ENCODE measurements at regions not wholly inside any gene's neighbourhood (a gene's known extent, or its start where the extent isn't known, plus 50 kb on each side); places are given as distances from the start of the nearest gene placed in this dataset.
"Not testable (repeated sequence)": the region's sequence is repeated elsewhere in the genome, so short reads cannot be mapped to it uniquely, and the experiment has no call there.

GRCh38 chr20:53891306-53891894 lies 179.0 kb downstream of the BCAS1 start:
- FAIRE-seq (no peak), DNase-seq (ENCODE audit: insufficient read length, low spot score) (no peak)
- no peak for TF ChIP-seq POLR2A (IDR thresholded peaks at IDR 0.05; ENCODE audit: low read depth, low read length)
- no peak for TF ChIP-seq POU2F2 (IDR thresholded peaks at IDR 0.05; ENCODE audit: low read depth, low read length)
- no peak for TF ChIP-seq PAX5 (IDR thresholded peaks at IDR 0.05; ENCODE audit: insufficient read depth, low read length, severe bottlenecking)
- no peak for TF ChIP-seq TAF1 (IDR thresholded peaks at IDR 0.05; ENCODE audit: low read depth, low read length)

- TF ChIP-seq POLR2A (IDR thresholded peaks at IDR 0.05; ENCODE audit: low read depth, low read length) (no peak), SPI1 (IDR thresholded peaks at IDR 0.05; ENCODE audit: low read depth, low read length) (no peak)
- FAIRE-seq (no peak), DNase-seq (ENCODE audit: insufficient read length, low spot score) (no peak)
Observed at GRCh38 chr20:53890443-53891305, 179.7 kb downstream of the BCAS1 start.

GRCh38 chr20:53889411-53890148 lies 180.8 kb downstream of the BCAS1 start:
- TF ChIP-seq POU2F2 (IDR thresholded peaks at IDR 0.05; ENCODE audit: low read depth, low read length) (no peak), SPI1 (IDR thresholded peaks at IDR 0.05; ENCODE audit: low read depth, low read length) (no peak), POLR2A (IDR thresholded peaks at IDR 0.05; ENCODE audit: low read depth, low read length) (no peak), POLR2AphosphoS5 (IDR thresholded peaks at IDR 0.05; ENCODE audit: low read depth, low read length) (no peak), PAX5 (IDR thresholded peaks at IDR 0.05; ENCODE audit: insufficient read depth, low read length, severe bottlenecking) (no peak), TAF1 (IDR thresholded peaks at IDR 0.05; ENCODE audit: low read depth, low read length) (no peak)
- DNase-seq (ENCODE audit: insufficient read length, low spot score) (no peak), FAIRE-seq (no peak)

GRCh38 chr20:53888951-53889350 lies 181.4 kb downstream of the BCAS1 start:
- no peak for DNase-seq (ENCODE audit: insufficient read length, low spot score)
- no peak for FAIRE-seq
- TF ChIP-seq POU2F2 (IDR thresholded peaks at IDR 0.05; ENCODE audit: low read depth, low read length), result no peak
- no peak for TF ChIP-seq PAX5 (IDR thresholded peaks at IDR 0.05; ENCODE audit: insufficient read depth, low read length, severe bottlenecking)
- no peak for TF ChIP-seq SPI1 (IDR thresholded peaks at IDR 0.05; ENCODE audit: low read depth, low read length)
- no peak for TF ChIP-seq POLR2A (IDR thresholded peaks at IDR 0.05; ENCODE audit: low read depth, low read length)
- TF ChIP-seq TAF1 (IDR thresholded peaks at IDR 0.05; ENCODE audit: low read depth, low read length), result no peak
- no peak for TF ChIP-seq POLR2AphosphoS5 (IDR thresholded peaks at IDR 0.05; ENCODE audit: low read depth, low read length)

- FAIRE-seq (no peak), DNase-seq (ENCODE audit: insufficient read length, low spot score) (no peak)
- no peak for TF ChIP-seq POU2F2 (IDR thresholded peaks at IDR 0.05; ENCODE audit: low read depth, low read length)
Observed at GRCh38 chr20:53888510-53888909, 181.9 kb downstream of the BCAS1 start.

GRCh38 chr20:53887973-53888372 lies 182.4 kb downstream of the BCAS1 start:
- no peak for TF ChIP-seq POLR2A (IDR thresholded peaks at IDR 0.05; ENCODE audit: low read depth, low read length)
- TF ChIP-seq POLR2AphosphoS5 (IDR thresholded peaks at IDR 0.05; ENCODE audit: low read depth, low read length), result no peak
- TF ChIP-seq SPI1 (IDR thresholded peaks at IDR 0.05; ENCODE audit: low read depth, low read length), result no peak
- TF ChIP-seq POU2F2 (IDR thresholded peaks at IDR 0.05; ENCODE audit: low read depth, low read length), result no peak
- TF ChIP-seq PAX5 (IDR thresholded peaks at IDR 0.05; ENCODE audit: insufficient read depth, low read length, severe bottlenecking), result no peak
- TF ChIP-seq TAF1 (IDR thresholded peaks at IDR 0.05; ENCODE audit: low read depth, low read length), result no peak
- FAIRE-seq (no peak), DNase-seq (ENCODE audit: insufficient read length, low spot score) (no peak)

GRCh38 chr20:53884859-53885541 lies 185.4 kb downstream of the BCAS1 start:
- TF ChIP-seq POLR2A (IDR thresholded peaks at IDR 0.05; ENCODE audit: low read depth, low read length), result no peak
- TF ChIP-seq POLR2AphosphoS5 (IDR thresholded peaks at IDR 0.05; ENCODE audit: low read depth, low read length), result no peak
- no peak for TF ChIP-seq TAF1 (IDR thresholded peaks at IDR 0.05; ENCODE audit: low read depth, low read length)
- no peak for TF ChIP-seq SPI1 (IDR thresholded peaks at IDR 0.05; ENCODE audit: low read depth, low read length)
- no peak for TF ChIP-seq POU2F2 (IDR thresholded peaks at IDR 0.05; ENCODE audit: low read depth, low read length)
- TF ChIP-seq PAX5 (IDR thresholded peaks at IDR 0.05; ENCODE audit: insufficient read depth, low read length, severe bottlenecking), result no peak
- FAIRE-seq (no peak), DNase-seq (ENCODE audit: insufficient read length, low spot score) (no peak)

GRCh38 chr20:53883098-53883911 lies 187.1 kb downstream of the BCAS1 start:
- FAIRE-seq (no peak), DNase-seq (ENCODE audit: insufficient read length, low spot score) (no peak)
- no peak for TF ChIP-seq POLR2AphosphoS5 (IDR thresholded peaks at IDR 0.05; ENCODE audit: low read depth, low read length)
- TF ChIP-seq POU2F2 (IDR thresholded peaks at IDR 0.05; ENCODE audit: low read depth, low read length), result no peak
- TF ChIP-seq PAX5 (IDR thresholded peaks at IDR 0.05; ENCODE audit: insufficient read depth, low read length, severe bottlenecking), result no peak
- no peak for TF ChIP-seq SPI1 (IDR thresholded peaks at IDR 0.05; ENCODE audit: low read depth, low read length)
- TF ChIP-seq TAF1 (IDR thresholded peaks at IDR 0.05; ENCODE audit: low read depth, low read length), result no peak
- TF ChIP-seq POLR2A (IDR thresholded peaks at IDR 0.05; ENCODE audit: low read depth, low read length), result no peak

GRCh38 chr20:53882438-53882986 lies 187.9 kb downstream of the BCAS1 start:
- not testable (repeated sequence) for DNase-seq (ENCODE audit: insufficient read length, low spot score); FAIRE-seq
